Hepatocyte (in vitro differentiated cells): ENCODE measurements at regions not wholly inside any gene's neighbourhood (a gene's known extent, or its start where the extent isn't known, plus 50 kb on each side); places are given as distances from the start of the nearest gene placed in this dataset.

Source experiments
- DNase-seq: peaks from one replicate; pipeline ENCODE4 v3.0.0-alpha.2; 2016; ENCODE audit warnings: low spot score
- H2AFZ ChIP-seq: fragments of 200-600 bp; sonication (generic); 2 replicates; pipeline ENCODE4 v1.6.0; 2016; ENCODE audit warnings: antibody characterized with exemption, mild to moderate bottlenecking
- H3K27ac ChIP-seq: fragments of 200-600 bp; sonication (generic); 2 replicates; pipeline ENCODE4 v1.5.1; 2016; ENCODE audit warnings: mild to moderate bottlenecking
- H3K27me3 ChIP-seq: fragments of 200-600 bp; sonication (generic); 2 replicates; pipeline ENCODE4 v1.6.1; 2016
- H3K36me3 ChIP-seq: fragments of 200-600 bp; sonication (generic); replicated peaks from 2 replicates; pipeline ENCODE4 v1.5.1; 2016; ENCODE audit warnings: low read depth; ENCODE audit not compliant: insufficient read depth
- H3K4me1 ChIP-seq: fragments of 200-600 bp; sonication (generic); 2 replicates; pipeline ENCODE4 v1.5.1; 2016; ENCODE audit warnings: mild to moderate bottlenecking, moderate library complexity; ENCODE audit not compliant: insufficient read depth
- H3K4me2 ChIP-seq: fragments of 200-600 bp; sonication (generic); 2 replicates; pipeline ENCODE4 v1.6.0; 2016
- H3K4me3 ChIP-seq: fragments of 200-600 bp; sonication (generic); 2 replicates; pipeline ENCODE4 v1.5.1; 2016; ENCODE audit warnings: mild to moderate bottlenecking
- H3K79me2 ChIP-seq: fragments of 200-600 bp; sonication (generic); 2 replicates; pipeline ENCODE4 v1.6.0; 2017; ENCODE audit warnings: mild to moderate bottlenecking
- H3K9me2 ChIP-seq: fragments of 200-600 bp; sonication (generic); replicated peaks from 2 replicates; pipeline ENCODE4 v1.6.0; 2017; ENCODE audit warnings: mild to moderate bottlenecking; ENCODE audit not compliant: insufficient read depth
- H3K9me3 ChIP-seq: fragments of 200-600 bp; sonication (generic); 2 replicates; pipeline ENCODE4 v1.5.1; 2016; ENCODE audit warnings: low read depth, mild to moderate bottlenecking
- H4K20me1 ChIP-seq: fragments of 200-600 bp; sonication (generic); 2 replicates; pipeline ENCODE4 v1.6.0; 2016; ENCODE audit warnings: mild to moderate bottlenecking; ENCODE audit not compliant: insufficient read depth, poor library complexity, severe bottlenecking
- CTCF ChIP-seq: fragments of 200-600 bp; sonication (generic); IDR thresholded peaks from 2 replicates; pipeline ENCODE4 v1.5.1; 2016; ENCODE audit warnings: antibody characterized with exemption, mild to moderate bottlenecking; ENCODE audit not compliant: poor library complexity
- EZH2 ChIP-seq: fragments of 200-600 bp; sonication (generic); IDR thresholded peaks from 2 replicates; pipeline ENCODE4 v1.6.1; 2016; ENCODE audit warnings: antibody characterized with exemption, mild to moderate bottlenecking, borderline replicate concordance
- EZH2phosphoT487 ChIP-seq: fragments of 200-600 bp; sonication (generic); IDR thresholded peaks from one replicate; pipeline ENCODE4 v1.6.1; 2018; ENCODE audit warnings: antibody characterized with exemption, mild to moderate bottlenecking, low read depth, moderate library complexity; ENCODE audit not compliant: unreplicated experiment, severe bottlenecking
- WGBS: methylation state at CpG from one replicate; pipeline ENCODE4 v1.1.6; 2016; ENCODE audit warnings: low lambda C conversion rate; ENCODE audit errors: missing lambda C conversion rate; 5-methylcytosine and 5-hydroxymethylcytosine counted together

GRCh38 chr3:87855616-87856015 is 203.2 kb downstream of the CGGBP1 start:
- Histone ChIP-seq H3K27me3 (no peaks in the 10 kb centered on the region), H3K36me3 (no peaks in the 10 kb centered on the region), H3K9me2 (no peaks in the 10 kb centered on the region), H3K4me2 (no peak overlapping the region), H3K4me1 (no peaks in the 10 kb centered on the region), H3K9me3 (no peaks in the 10 kb centered on the region), H4K20me1 (no peaks in the 10 kb centered on the region), H3K27ac (no peak overlapping the region), H2AFZ (no peak overlapping the region), H3K79me2 (no peaks in the 10 kb centered on the region), H3K4me3 (no peak overlapping the region)
- no peak for TF ChIP-seq CTCF
- DNase-seq = no peak
- 57% methylated on average over 3 of the region's 3 CpGs for WGBS

GRCh38 chr3:87855211-87855610 is 203.6 kb downstream of the CGGBP1 start:
- Histone ChIP-seq H3K4me3 (no peak overlapping the region), H3K27me3 (no peaks in the 10 kb centered on the region), H3K36me3 (no peaks in the 10 kb centered on the region), H3K9me3 (no peaks in the 10 kb centered on the region), H3K4me2 (no peak overlapping the region), H3K4me1 (no peaks in the 10 kb centered on the region), H3K79me2 (no peaks in the 10 kb centered on the region), H3K9me2 (no peaks in the 10 kb centered on the region), H4K20me1 (no peaks in the 10 kb centered on the region), H2AFZ (no peak overlapping the region), H3K27ac (no peak overlapping the region)
- DNase-seq = no peak
- 88% methylated on average over 1 of the region's 1 CpG for WGBS
- TF ChIP-seq CTCF = no peak
- no peak for TF ChIP-seq EZH2phosphoT487
- TF ChIP-seq EZH2 = no peak

GRCh38 chr3:87848003-87848402 is 210.8 kb downstream of the CGGBP1 start:
- no peak overlapping the region for H3K4me3 ChIP-seq
- H4K20me1 ChIP-seq = no peaks in the 10 kb centered on the region
- H3K79me2 ChIP-seq = no peaks in the 10 kb centered on the region
- H3K36me3 ChIP-seq = no peaks in the 10 kb centered on the region
- no peak for DNase-seq
- TF ChIP-seq CTCF (no peak), EZH2phosphoT487 (no peak), EZH2 (no peak)
- H3K9me2 ChIP-seq = no peaks in the 10 kb centered on the region
- no peak overlapping the region for H2AFZ ChIP-seq
- H3K27me3 ChIP-seq = no peaks in the 10 kb centered on the region
- H3K9me3 ChIP-seq = no peaks in the 10 kb centered on the region
- 91% methylated on average over 2 of the region's 2 CpGs for WGBS
- no peak overlapping the region for H3K27ac ChIP-seq
- H3K4me1 ChIP-seq = no peaks in the 10 kb centered on the region
- H3K4me2 ChIP-seq = no peak overlapping the region

GRCh38 chr3:87837076-87837475 is 221.7 kb downstream of the CGGBP1 start:
- no peaks in the 10 kb centered on the region for H3K36me3 ChIP-seq
- 87% methylated on average over 1 of the region's 1 CpG for WGBS
- no peaks in the 10 kb centered on the region for H3K9me2 ChIP-seq
- no peak overlapping the region for H3K4me3 ChIP-seq
- no peaks in the 10 kb centered on the region for H3K79me2 ChIP-seq
- no peak overlapping the region for H3K27ac ChIP-seq
- H3K4me2 ChIP-seq = no peak overlapping the region
- H4K20me1 ChIP-seq = no peaks in the 10 kb centered on the region
- DNase-seq = no peak
- no peaks in the 10 kb centered on the region for H3K4me1 ChIP-seq
- no peaks in the 10 kb centered on the region for H3K27me3 ChIP-seq
- no peaks in the 10 kb centered on the region for H3K9me3 ChIP-seq
- no peak for TF ChIP-seq EZH2
- no peak for TF ChIP-seq CTCF
- no peak for TF ChIP-seq EZH2phosphoT487
- no peak overlapping the region for H2AFZ ChIP-seq
